ENCODE measurements at regions not wholly inside any gene's neighbourhood (a gene's known extent, or its start where the extent isn't known, plus 50 kb on each side); places are given as distances from the start of the nearest gene placed in this dataset.

DNA sequence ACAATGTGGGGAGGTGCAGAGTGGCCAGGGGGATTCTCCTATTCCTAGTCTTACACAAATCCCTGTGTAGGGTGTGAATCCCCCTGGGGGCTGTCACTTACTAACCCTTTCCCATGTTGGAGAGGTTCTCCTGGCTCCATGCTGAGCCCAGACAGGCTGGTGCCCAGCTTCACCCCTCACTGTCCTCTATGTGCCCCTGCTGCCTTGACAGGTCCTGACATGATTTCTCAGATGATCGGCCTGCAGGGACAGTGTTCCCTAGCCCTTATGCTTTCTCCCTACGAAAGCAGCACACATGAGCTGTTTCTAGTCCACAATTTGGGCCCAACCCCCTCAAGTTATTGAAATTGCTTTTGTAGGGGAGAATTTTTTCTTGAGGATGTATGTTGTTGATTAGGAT, 68.9 kb upstream of the FAM78B start:
- Histone ChIP-seq H2BK120ac (replicated peaks; ENCODE audit: low read depth, low read length) (no peak overlapping the region), H3K27ac (ENCODE audit: low read depth, low read length) (no peak overlapping the region), H3K27me3 (replicated peaks in 1 of 4; ENCODE audit: control insufficient read depth in 3 of 4, extremely low read depth in 1 of 4, insufficient read depth in 3 of 4, low read length in 3 of 4) (no peaks in the 10 kb centered on the region), H4K8ac (ENCODE audit: extremely low read depth, insufficient read depth, low read length) (no peak overlapping the region), H3K79me1 (ENCODE audit: low read depth, low read length) (no peaks in the 10 kb centered on the region), H4K5ac (ENCODE audit: insufficient read length, low read depth, low read length) (no peak overlapping the region), H3K9ac (replicated peaks in 1 of 4; ENCODE audit: extremely low read depth in 1 of 4, low read depth in 3 of 4, low read length in 3 of 4) (no peak overlapping the region), H2BK20ac (ENCODE audit: low read length) (no peak overlapping the region), H3K56ac (replicated peaks; ENCODE audit: insufficient read length, low read depth, low read length) (no peak overlapping the region), H2BK5ac (ENCODE audit: low read depth, low read length) (no peak overlapping the region), H3K36me3 (ENCODE audit: control insufficient read depth in 2 of 4, insufficient read depth in 4 of 4, low read length in 3 of 4) (no peaks in the 10 kb centered on the region), H2BK15ac (ENCODE audit: low read length) (no peak overlapping the region), H3K9me3 (ENCODE audit: insufficient read depth in 2 of 2, low read depth in 1 of 2, low read length in 1 of 2) (no peaks in the 10 kb centered on the region), H3K23ac (ENCODE audit: insufficient read length) (no peak overlapping the region), H3K4ac (replicated peaks; ENCODE audit: insufficient read length, low read depth, low read length) (no peak overlapping the region), H4K20me1 (replicated peaks in 1 of 2; ENCODE audit: control insufficient read depth in 1 of 2, insufficient read depth in 2 of 2, low read length in 2 of 2) (no peaks in the 10 kb centered on the region), H2AFZ (ENCODE audit: low read length) (no peak overlapping the region), H2BK12ac (ENCODE audit: low read depth, low read length) (no peak overlapping the region), H3K79me2 (ENCODE audit: control insufficient read depth in 1 of 2, insufficient read depth in 2 of 2, low read length in 2 of 2) (no peaks in the 10 kb centered on the region), H3K4me3 (ENCODE audit: extremely low read depth in 1 of 4, insufficient read depth in 2 of 4, low read depth in 3 of 4, low read length in 4 of 4) (no peak overlapping the region), H2AK5ac (ENCODE audit: low read depth, low read length) (no peak overlapping the region), H3K4me2 (ENCODE audit: insufficient read depth in 1 of 2, low read depth in 2 of 2, low read length in 2 of 2) (no peak overlapping the region), H3K23me2 (ENCODE audit: low read depth, low read length) (no peaks in the 10 kb centered on the region), H3K4me1 (replicated peaks in 1 of 4; ENCODE audit: control insufficient read depth in 3 of 4, insufficient read depth in 4 of 4, low read length in 3 of 4) (no peaks in the 10 kb centered on the region; a peak in 1 of 7 replicates), H4K91ac (replicated peaks; ENCODE audit: insufficient read length, low read length) (no peak overlapping the region), H3K18ac (ENCODE audit: extremely low read depth, low read length) (no peak overlapping the region), H3K14ac (ENCODE audit: insufficient read length) (no peak overlapping the region)
- WGBS, 2 experiments (ENCODE audit: extremely low coverage in 1 of 2, insufficient coverage in 1 of 2, insufficient read length in 1 of 2, insufficient replicate concordance in 2 of 2, low coverage in 1 of 2, low lambda C conversion rate in 2 of 2, missing lambda C conversion rate in 1 of 2): 90% methylated on average over 2 of the region's 2 CpGs; no CpG with 5 or more reads in 1 of the 2 experiments
- FAIRE-seq: no peak
- POLR2A ChIA-PET (ENCODE audit: partially characterized antibody): no interaction called here
- no peak for TF ChIP-seq TEAD4 (IDR thresholded peaks at IDR 0.05; ENCODE audit: low read depth, low read length)
- DNase-seq (ENCODE audit: low read depth in 1 of 2, low spot score in 2 of 2): no peak
- CTCF ChIA-PET (ENCODE audit: partially characterized antibody): interaction anchor here (0.6 to 1.0 kb wide), 2 partner anchors 50 to 85 kb away, joined by 3 to 5 read pairs; no protein-coding TSS in a partner anchor

All from H1 (cell line).